GM12878 (cell line): ENCODE measurements at regions not wholly inside any gene's neighbourhood (a gene's known extent, or its start where the extent isn't known, plus 50 kb on each side); places are given as distances from the start of the nearest gene placed in this dataset.

Source experiments
- ATAC-seq: fragments of 200-7000 bp; cut with Tn5 transposase; 3 replicates; pipeline ENCODE4 v1.9.1; 2020; ENCODE audit warnings: mild to moderate bottlenecking, moderate library complexity
- BruUV-seq: library from RNA; stranded (reverse); fragments of 400-500 nt; replicated peaks from 2 replicates; lab custom pipeline; 2021; lab: Mats Ljungman, UMichigan
- CTCF ChIA-PET: fragments of 300-600 bp; sonication (Branson Sonifier 250); formaldehyde crosslinking; extraction: SDS; loops from one replicate; lab custom pipeline; 2021; ENCODE audit warnings: inconsistent platforms; lab: Yijun Ruan, JAX
- POLR2A ChIA-PET: fragments of 350-600 bp; formaldehyde crosslinking; extraction: SDS; loops from one replicate; lab custom pipeline; 2021; ENCODE audit warnings: inconsistent platforms; lab: Charles Lee
- RAD21 ChIA-PET: fragments of 300-600 bp; sonication (Branson Sonifier 250); formaldehyde crosslinking; loops from one replicate; lab custom pipeline; 2023; ENCODE audit warnings: antibody characterized with exemption; ENCODE audit not compliant: unreplicated experiment; lab: Charles Lee
- SMC1A ChIA-PET: fragments of 300-600 bp; sonication (Branson Sonifier 250); formaldehyde crosslinking; loops from one replicate; lab custom pipeline; 2023; ENCODE audit not compliant: unreplicated experiment, uncharacterized antibody; lab: Charles Lee
- DNase-seq: peaks from one replicate; pipeline ENCODE4 v3.0.0-alpha.2; 2011; ENCODE audit warnings: low read depth, low spot score
- FAIRE-seq: peaks from 3 replicates; lab custom pipeline; 2011; peaks lifted over from hg19 to GRCh38; lab: Jason Lieb, UNC
- H2AFZ ChIP-seq: 2 replicates; pipeline ENCODE4 v1.6.0; 2011; ENCODE audit warnings: low read depth, low read length, control low read depth; ENCODE audit not compliant: control insufficient read depth
- H3K27ac ChIP-seq: 2 replicates; pipeline ENCODE4 v1.5.1; 2011; ENCODE audit warnings: control low read depth; ENCODE audit not compliant: control insufficient read depth, insufficient read depth
- H3K27me3 ChIP-seq, 2 experiments: replicated peaks in 1 of 2; 2 replicates each; pipeline versions ENCODE4 v1.6.0 to v1.6.1; 2011; ENCODE audit warnings: low read length in 1 of 2; ENCODE audit not compliant: control insufficient read depth in 2 of 2, insufficient read depth in 2 of 2
- H3K36me3 ChIP-seq, 2 experiments: 2 replicates each; pipeline ENCODE4 v1.5.1; 2011; ENCODE audit warnings: low read length in 1 of 2; ENCODE audit not compliant: control insufficient read depth in 2 of 2, insufficient read depth in 2 of 2
- H3K4me1 ChIP-seq: 2 replicates; pipeline ENCODE4 v1.6.1; 2011; ENCODE audit warnings: mild to moderate bottlenecking, low read length, moderate library complexity, mixed read lengths; ENCODE audit not compliant: control insufficient read depth, insufficient read depth
- H3K4me2 ChIP-seq: 2 replicates; pipeline ENCODE4 v1.6.0; 2011; ENCODE audit warnings: control low read depth; ENCODE audit not compliant: control insufficient read depth, insufficient read depth
- H3K4me3 ChIP-seq: fragments of 200-600 bp; sonication (generic); 2 replicates; pipeline ENCODE4 v1.5.1; 2016
- H3K79me2 ChIP-seq: 2 replicates; pipeline ENCODE4 v1.6.0; 2011; ENCODE audit warnings: low read length; ENCODE audit not compliant: control insufficient read depth, insufficient read depth
- H3K9ac ChIP-seq: 2 replicates; pipeline ENCODE4 v1.8.0; 2011; ENCODE audit warnings: low read length, control low read depth, mixed read lengths; ENCODE audit not compliant: control insufficient read depth, insufficient read depth
- H3K9me3 ChIP-seq: replicated peaks from 3 replicates; pipeline ENCODE4 v1.5.1; 2011; ENCODE audit warnings: mild to moderate bottlenecking, low read length; ENCODE audit not compliant: control insufficient read depth, insufficient read depth
- H4K20me1 ChIP-seq: 2 replicates; pipeline ENCODE4 v1.6.0; 2011; ENCODE audit not compliant: control insufficient read depth, insufficient read depth
- BRCA1 ChIP-seq: IDR thresholded peaks from 2 replicates; pipeline ENCODE4 v1.6.1; 2011; ENCODE audit warnings: low read depth, low read length, improper control_type of control experiment
- FOS ChIP-seq: IDR thresholded peaks from 3 replicates; pipeline ENCODE4 v1.6.1; 2011; ENCODE audit warnings: borderline replicate concordance; ENCODE audit not compliant: insufficient read length; ENCODE audit errors: extremely low read depth
- FOXM1 ChIP-seq: IDR thresholded peaks from 2 replicates; pipeline ENCODE4 v1.6.1; 2012; ENCODE audit warnings: low read depth, mild to moderate bottlenecking, inconsistent platforms, low read length, moderate library complexity
- MEF2B ChIP-seq: fragments of 450-650 bp; IDR thresholded peaks from 2 replicates; pipeline ENCODE4 v1.6.1; 2018; ENCODE audit warnings: mild to moderate bottlenecking, moderate library complexity; ENCODE audit not compliant: partially characterized antibody, poor library complexity, severe bottlenecking
- TBL1XR1 ChIP-seq: IDR thresholded peaks from 2 replicates; pipeline ENCODE4 v1.6.1; 2012; ENCODE audit warnings: low read depth, low read length, improper control_type of control experiment
- YBX1 ChIP-seq: fragments of 450-650 bp; IDR thresholded peaks from 2 replicates; pipeline ENCODE4 v1.6.1; 2016; ENCODE audit warnings: antibody characterized with exemption
- ZNF384 ChIP-seq: IDR thresholded peaks from 2 replicates; pipeline ENCODE4 v1.6.1; 2012; ENCODE audit warnings: low read depth, mild to moderate bottlenecking, low read length, improper control_type of control experiment, borderline replicate concordance
- WGBS: methylation state at CpG from one replicate; pipeline ENCODE4 v1.1.6; 2016; ENCODE audit warnings: low lambda C conversion rate; ENCODE audit not compliant: insufficient replicate concordance, insufficient coverage; ENCODE audit errors: missing lambda C conversion rate; 5-methylcytosine and 5-hydroxymethylcytosine counted together
- in situ Hi-C: fragments of 300-500 bp; cut with MboI; formaldehyde crosslinking; loops from 9 replicates; pipeline ENCODE4 v1.14.3; 2018; ENCODE audit warnings: mixed read lengths
- intact Hi-C: fragments of 100-400 bp; cut with micrococcal nuclease; formaldehyde crosslinking; loops from one replicate; pipeline ENCODE4 v1.14.2; 2022; ENCODE audit not compliant: unreplicated experiment
- TF ChIP-seq, protein P1 (sequence below): fragments of 450-650 bp; IDR thresholded peaks from 2 replicates; pipeline ENCODE4 v1.6.1; 2017; ENCODE audit warnings: mild to moderate bottlenecking, low read depth, inconsistent platforms; ENCODE audit not compliant: poor library complexity, severe bottlenecking
- TF ChIP-seq, protein P2 (sequence below): fragments of 450-650 bp; IDR thresholded peaks from 2 replicates; pipeline ENCODE4 v1.6.1; 2014; ENCODE audit warnings: mild to moderate bottlenecking

- ATAC-seq: no peak
- 69% methylated on average over 16 of the region's 17 CpGs for WGBS
- Histone ChIP-seq H4K20me1 (no peaks in the 10 kb centered on the region), H3K36me3 (no peaks in the 10 kb centered on the region), H2AFZ (no peak overlapping the region), H3K9me3 (no peaks in the 10 kb centered on the region), H3K4me3 (no peak overlapping the region), H3K27me3 (no peaks in the 10 kb centered on the region), H3K9ac (no peak overlapping the region), H3K4me2 (no peak overlapping the region), H3K27ac (no peak overlapping the region), H3K4me1 (no peaks in the 10 kb centered on the region), H3K79me2 (no peaks in the 10 kb centered on the region)
- ChIA-PET CTCF (no interaction called here), RAD21 (no interaction called here), POLR2A (no interaction called here), SMC1A (no interaction called here)
- no TSS peak for BruUV-seq
- intact Hi-C loops (no loop called here), in situ Hi-C loops (no loop called here)
- FAIRE-seq: no peak
- TF ChIP-seq YBX1 (no peak), FOXM1 (no peak), TBL1XR1 (no peak), FOS (no peak), ZNF384 (no peak), MEF2B (no peak), BRCA1 (no peak)
- TF ChIP-seq, protein P1, sequence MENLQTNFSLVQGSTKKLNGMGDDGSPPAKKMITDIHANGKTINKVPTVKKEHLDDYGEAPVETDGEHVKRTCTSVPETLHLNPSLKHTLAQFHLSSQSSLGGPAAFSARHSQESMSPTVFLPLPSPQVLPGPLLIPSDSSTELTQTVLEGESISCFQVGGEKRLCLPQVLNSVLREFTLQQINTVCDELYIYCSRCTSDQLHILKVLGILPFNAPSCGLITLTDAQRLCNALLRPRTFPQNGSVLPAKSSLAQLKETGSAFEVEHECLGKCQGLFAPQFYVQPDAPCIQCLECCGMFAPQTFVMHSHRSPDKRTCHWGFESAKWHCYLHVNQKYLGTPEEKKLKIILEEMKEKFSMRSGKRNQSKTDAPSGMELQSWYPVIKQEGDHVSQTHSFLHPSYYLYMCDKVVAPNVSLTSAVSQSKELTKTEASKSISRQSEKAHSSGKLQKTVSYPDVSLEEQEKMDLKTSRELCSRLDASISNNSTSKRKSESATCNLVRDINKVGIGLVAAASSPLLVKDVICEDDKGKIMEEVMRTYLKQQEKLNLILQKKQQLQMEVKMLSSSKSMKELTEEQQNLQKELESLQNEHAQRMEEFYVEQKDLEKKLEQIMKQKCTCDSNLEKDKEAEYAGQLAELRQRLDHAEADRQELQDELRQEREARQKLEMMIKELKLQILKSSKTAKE: no peak
- TF ChIP-seq, protein P2, sequence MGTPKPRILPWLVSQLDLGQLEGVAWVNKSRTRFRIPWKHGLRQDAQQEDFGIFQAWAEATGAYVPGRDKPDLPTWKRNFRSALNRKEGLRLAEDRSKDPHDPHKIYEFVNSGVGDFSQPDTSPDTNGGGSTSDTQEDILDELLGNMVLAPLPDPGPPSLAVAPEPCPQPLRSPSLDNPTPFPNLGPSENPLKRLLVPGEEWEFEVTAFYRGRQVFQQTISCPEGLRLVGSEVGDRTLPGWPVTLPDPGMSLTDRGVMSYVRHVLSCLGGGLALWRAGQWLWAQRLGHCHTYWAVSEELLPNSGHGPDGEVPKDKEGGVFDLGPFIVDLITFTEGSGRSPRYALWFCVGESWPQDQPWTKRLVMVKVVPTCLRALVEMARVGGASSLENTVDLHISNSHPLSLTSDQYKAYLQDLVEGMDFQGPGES: no peak
- DNase-seq: no peak
These were observed 1888.0 kb upstream of the CDH9 start for GRCh38 chr5:28926422-28926821.
